PFSK-1 (cell line): ENCODE measurements at regions not wholly inside any gene's neighbourhood (a gene's known extent, or its start where the extent isn't known, plus 50 kb on each side); places are given as distances from the start of the nearest gene placed in this dataset.

ENCODE experiments used
- POLR2AphosphoS5 ChIP-seq: IDR thresholded peaks from 2 replicates; pipeline ENCODE4 v1.6.1; 2012; ENCODE audit warnings: low read depth, mild to moderate bottlenecking, control low read depth, low read length, moderate library complexity
- TAF1 ChIP-seq: IDR thresholded peaks from 2 replicates; pipeline ENCODE4 v1.6.1; 2012; ENCODE audit warnings: low read length, control low read depth, borderline replicate concordance; ENCODE audit not compliant: insufficient read depth
- TF ChIP-seq, protein P1 (sequence below), 2 experiments: IDR thresholded peaks; 2 replicates each; pipeline versions ENCODE4 v1.6.1 to v1.8.0; 2011 to 2012; ENCODE audit warnings: low read depth in 2 of 2, low read length in 2 of 2, control low read depth in 1 of 2, inconsistent platforms in 1 of 2, mild to moderate bottlenecking in 1 of 2, moderate library complexity in 1 of 2; ENCODE audit not compliant: insufficient read depth in 1 of 2

GRCh38 chr12:25420116-25420515 lies 133.0 kb downstream of the LMNTD1 start:
- TF ChIP-seq POLR2AphosphoS5, result no peak
- TF ChIP-seq, protein P1, sequence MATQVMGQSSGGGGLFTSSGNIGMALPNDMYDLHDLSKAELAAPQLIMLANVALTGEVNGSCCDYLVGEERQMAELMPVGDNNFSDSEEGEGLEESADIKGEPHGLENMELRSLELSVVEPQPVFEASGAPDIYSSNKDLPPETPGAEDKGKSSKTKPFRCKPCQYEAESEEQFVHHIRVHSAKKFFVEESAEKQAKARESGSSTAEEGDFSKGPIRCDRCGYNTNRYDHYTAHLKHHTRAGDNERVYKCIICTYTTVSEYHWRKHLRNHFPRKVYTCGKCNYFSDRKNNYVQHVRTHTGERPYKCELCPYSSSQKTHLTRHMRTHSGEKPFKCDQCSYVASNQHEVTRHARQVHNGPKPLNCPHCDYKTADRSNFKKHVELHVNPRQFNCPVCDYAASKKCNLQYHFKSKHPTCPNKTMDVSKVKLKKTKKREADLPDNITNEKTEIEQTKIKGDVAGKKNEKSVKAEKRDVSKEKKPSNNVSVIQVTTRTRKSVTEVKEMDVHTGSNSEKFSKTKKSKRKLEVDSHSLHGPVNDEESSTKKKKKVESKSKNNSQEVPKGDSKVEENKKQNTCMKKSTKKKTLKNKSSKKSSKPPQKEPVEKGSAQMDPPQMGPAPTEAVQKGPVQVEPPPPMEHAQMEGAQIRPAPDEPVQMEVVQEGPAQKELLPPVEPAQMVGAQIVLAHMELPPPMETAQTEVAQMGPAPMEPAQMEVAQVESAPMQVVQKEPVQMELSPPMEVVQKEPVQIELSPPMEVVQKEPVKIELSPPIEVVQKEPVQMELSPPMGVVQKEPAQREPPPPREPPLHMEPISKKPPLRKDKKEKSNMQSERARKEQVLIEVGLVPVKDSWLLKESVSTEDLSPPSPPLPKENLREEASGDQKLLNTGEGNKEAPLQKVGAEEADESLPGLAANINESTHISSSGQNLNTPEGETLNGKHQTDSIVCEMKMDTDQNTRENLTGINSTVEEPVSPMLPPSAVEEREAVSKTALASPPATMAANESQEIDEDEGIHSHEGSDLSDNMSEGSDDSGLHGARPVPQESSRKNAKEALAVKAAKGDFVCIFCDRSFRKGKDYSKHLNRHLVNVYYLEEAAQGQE (IDR thresholded peaks at IDR 0.05; ENCODE audit: insufficient read depth in 1 of 2, low read depth in 2 of 2, low read length in 2 of 2), result no peak
- no peak for TF ChIP-seq TAF1
